ENCODE measurements at regions not wholly inside any gene's neighbourhood (a gene's known extent, or its start where the extent isn't known, plus 50 kb on each side); places are given as distances from the start of the nearest gene placed in this dataset.

- Histone ChIP-seq H3K36me3 (ENCODE audit: control insufficient read depth in 2 of 2, extremely low read depth in 1 of 2, insufficient read depth in 2 of 2, low read length in 2 of 2) (no peaks in the 10 kb centered on the region), H3K9ac (replicated peaks; ENCODE audit: extremely low read depth, insufficient read depth, low read length) (no peak overlapping the region), H3K79me2 (ENCODE audit: control insufficient read depth, insufficient read depth, low read length) (no peaks in the 10 kb centered on the region), H3K27ac (ENCODE audit: insufficient read depth, low read depth, low read length) (no peak overlapping the region), H3K4me2 (ENCODE audit: insufficient read depth, low read length) (no peak overlapping the region), H2AFZ (ENCODE audit: low read depth, low read length) (no peak overlapping the region), H3K9me1 (replicated peaks; ENCODE audit: control insufficient read depth, extremely low read depth, insufficient read depth, low read length) (no peaks in the 10 kb centered on the region), H3K9me3 (replicated peaks; ENCODE audit: control insufficient read depth, insufficient read depth, low read length) (no peaks in the 10 kb centered on the region), H3K27me3 (ENCODE audit: control insufficient read depth in 2 of 2, insufficient read depth in 2 of 2, low read length in 2 of 2) (no peaks in the 10 kb centered on the region), H4K20me1 (replicated peaks; ENCODE audit: control insufficient read depth, extremely low read depth, insufficient read depth, low read length) (no peaks in the 10 kb centered on the region), H3K4me3 (replicated peaks in 1 of 3; ENCODE audit: insufficient read depth in 1 of 3, low read depth in 1 of 3, low read length in 3 of 3) (no peak overlapping the region), H3K4me1 (ENCODE audit: control insufficient read depth, extremely low read depth, insufficient read depth, low read length) (no peaks in the 10 kb centered on the region)
- intact Hi-C loops (cut with micrococcal nuclease) (no loop called here), dilution Hi-C loops (cut with MboI; ENCODE audit: extremely low pct_ligation_motif_present, low sequenced_read_pairs) (no loop called here)
- DNase-seq (ENCODE audit: low read depth, low spot score) = no peak
- no peak for FAIRE-seq
- TF ChIP-seq FOS (IDR thresholded peaks at IDR 0.05; ENCODE audit: borderline replicate concordance, insufficient read depth, low read length) (no peak), MYC (IDR thresholded peaks at IDR 0.05; ENCODE audit: low read depth, low read length) (no peak)
- POLR2A ChIA-PET = no interaction called here
- no TSS peak for BruUV-seq (replicated peaks)
- CTCF ChIA-PET = no interaction called here
Observed at GRCh38 chr12:115057445-115057844, 373.5 kb upstream of the TBX3 start.

- no peak overlapping the region for H3K27ac ChIP-seq (ENCODE audit: insufficient read depth, low read depth, low read length)
- TF ChIP-seq MAX (IDR thresholded peaks at IDR 0.05; ENCODE audit: insufficient read depth, insufficient read length) = no peak
- no peak for TF ChIP-seq GATA2 (IDR thresholded peaks at IDR 0.05; ENCODE audit: insufficient read depth, insufficient read length, low read depth, low read length)
- TF ChIP-seq EZH2 (IDR thresholded peaks at IDR 0.05; ENCODE audit: borderline replicate concordance, low read depth, low read length, severe bottlenecking) = no peak
- no peak for TF ChIP-seq POLR2A (IDR thresholded peaks at IDR 0.05; ENCODE audit: low read depth, low read length)
- TF ChIP-seq FOS (IDR thresholded peaks at IDR 0.05; ENCODE audit: borderline replicate concordance, insufficient read depth, low read length) = no peak
- TF ChIP-seq MYC (IDR thresholded peaks at IDR 0.05; ENCODE audit: low read depth, low read length) = no peak
- no peak for TF ChIP-seq CTCF (IDR thresholded peaks at IDR 0.05; ENCODE audit: extremely low read depth in 1 of 2, insufficient read depth in 1 of 2, low read depth in 1 of 2, low read length in 2 of 2)
- no peak for TF ChIP-seq JUN (IDR thresholded peaks at IDR 0.05; ENCODE audit: borderline replicate concordance, insufficient read depth, insufficient read length, low read depth)
- TF ChIP-seq POLR2AphosphoS5 (IDR thresholded peaks at IDR 0.05; ENCODE audit: insufficient read depth, low read depth, low read length) = no peak
- no TSS peak for BruUV-seq (replicated peaks)
Observed at GRCh38 chr12:115051378-115051777, 367.4 kb upstream of the TBX3 start.

More at GRCh38 chr12:115051378-115051777, 367.4 kb upstream of the TBX3 start:
- no peak overlapping the region for H2AFZ ChIP-seq (ENCODE audit: low read depth, low read length)
- H3K27me3 ChIP-seq (ENCODE audit: control insufficient read depth in 2 of 2, insufficient read depth in 2 of 2, low read length in 2 of 2) = no peaks in the 10 kb centered on the region
- no peak overlapping the region for H3K4me3 ChIP-seq (replicated peaks in 1 of 3; ENCODE audit: insufficient read depth in 1 of 3, low read depth in 1 of 3, low read length in 3 of 3)
- no peak overlapping the region for H3K4me2 ChIP-seq (ENCODE audit: insufficient read depth, low read length)
- H3K9ac ChIP-seq (replicated peaks; ENCODE audit: extremely low read depth, insufficient read depth, low read length) = no peak overlapping the region
- no peaks in the 10 kb centered on the region for H3K4me1 ChIP-seq (ENCODE audit: control insufficient read depth, extremely low read depth, insufficient read depth, low read length)
- DNase-seq (ENCODE audit: low read depth, low spot score) (no peak), FAIRE-seq (no peak)
- H3K9me1 ChIP-seq (replicated peaks; ENCODE audit: control insufficient read depth, extremely low read depth, insufficient read depth, low read length) = no peaks in the 10 kb centered on the region
- H3K36me3 ChIP-seq (ENCODE audit: control insufficient read depth in 2 of 2, extremely low read depth in 1 of 2, insufficient read depth in 2 of 2, low read length in 2 of 2) = no peaks in the 10 kb centered on the region
- peaks cover 2% of the 10 kb centered on the region for H3K9me3 ChIP-seq (replicated peaks; ENCODE audit: control insufficient read depth, insufficient read depth, low read length)
- dilution Hi-C loops (cut with MboI; ENCODE audit: extremely low pct_ligation_motif_present, low sequenced_read_pairs) = no loop called here
- intact Hi-C loops (cut with micrococcal nuclease) = no loop called here
- ChIA-PET CTCF (no interaction called here), POLR2A (no interaction called here)
- H4K20me1 ChIP-seq (replicated peaks; ENCODE audit: control insufficient read depth, extremely low read depth, insufficient read depth, low read length) = no peaks in the 10 kb centered on the region
- H3K79me2 ChIP-seq (ENCODE audit: control insufficient read depth, insufficient read depth, low read length) = no peaks in the 10 kb centered on the region

Data from endothelial cell of umbilical vein (primary cell).